ENCODE measurements at regions not wholly inside any gene's neighbourhood (a gene's known extent, or its start where the extent isn't known, plus 50 kb on each side); places are given as distances from the start of the nearest gene placed in this dataset.

DNA sequence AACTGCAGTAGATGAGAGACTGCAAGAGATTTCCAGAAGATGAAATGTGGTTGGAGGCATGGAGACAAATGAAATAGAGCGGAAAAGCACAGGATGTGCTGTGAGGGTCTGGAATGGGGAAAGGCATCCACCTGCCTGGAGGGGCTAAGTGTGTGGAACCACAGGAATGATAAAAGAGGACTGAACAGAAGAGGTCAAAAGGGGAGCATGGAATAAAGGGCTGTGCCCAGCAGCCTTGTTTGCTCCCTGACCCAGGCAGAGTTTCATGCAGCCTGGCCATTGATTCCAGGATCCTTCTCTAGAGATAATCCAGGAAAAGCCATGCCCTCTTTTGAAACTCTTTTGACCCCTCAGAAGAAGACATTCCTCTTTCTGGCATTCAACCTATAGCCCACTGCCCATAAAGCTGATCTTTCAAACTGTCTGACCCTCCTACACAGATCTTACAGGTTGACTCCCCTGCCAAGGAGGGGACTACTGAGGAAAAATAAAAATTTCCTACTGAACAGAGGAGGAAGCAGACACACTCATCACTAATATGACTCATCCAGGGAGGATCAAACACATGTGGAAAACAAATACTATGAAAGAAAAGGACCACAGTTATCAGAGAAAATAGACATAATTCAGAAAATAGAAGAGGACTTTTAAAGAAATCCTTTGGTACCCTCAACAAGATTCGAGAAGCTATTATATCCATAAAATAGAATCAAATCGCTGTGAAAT, 273.5 kb upstream of the PCSK5 start:
- TF ChIP-seq CREB1 (IDR thresholded peaks at IDR 0.05; ENCODE audit: low read depth): no peak
- TF ChIP-seq, protein P1, sequence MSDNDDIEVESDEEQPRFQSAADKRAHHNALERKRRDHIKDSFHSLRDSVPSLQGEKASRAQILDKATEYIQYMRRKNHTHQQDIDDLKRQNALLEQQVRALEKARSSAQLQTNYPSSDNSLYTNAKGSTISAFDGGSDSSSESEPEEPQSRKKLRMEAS (IDR thresholded peaks at IDR 0.05): no peak
- TF ChIP-seq, protein P2, sequence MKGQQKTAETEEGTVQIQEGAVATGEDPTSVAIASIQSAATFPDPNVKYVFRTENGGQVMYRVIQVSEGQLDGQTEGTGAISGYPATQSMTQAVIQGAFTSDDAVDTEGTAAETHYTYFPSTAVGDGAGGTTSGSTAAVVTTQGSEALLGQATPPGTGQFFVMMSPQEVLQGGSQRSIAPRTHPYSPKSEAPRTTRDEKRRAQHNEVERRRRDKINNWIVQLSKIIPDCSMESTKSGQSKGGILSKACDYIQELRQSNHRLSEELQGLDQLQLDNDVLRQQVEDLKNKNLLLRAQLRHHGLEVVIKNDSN (IDR thresholded peaks at IDR 0.05): no peak
- no peak for TF ChIP-seq TCF12 (IDR thresholded peaks at IDR 0.05; ENCODE audit: low read depth)
- TF ChIP-seq NFIC (IDR thresholded peaks at IDR 0.05): no peak
- TF ChIP-seq YY1 (IDR thresholded peaks at IDR 0.05; ENCODE audit: low read depth): no peak

DNA sequence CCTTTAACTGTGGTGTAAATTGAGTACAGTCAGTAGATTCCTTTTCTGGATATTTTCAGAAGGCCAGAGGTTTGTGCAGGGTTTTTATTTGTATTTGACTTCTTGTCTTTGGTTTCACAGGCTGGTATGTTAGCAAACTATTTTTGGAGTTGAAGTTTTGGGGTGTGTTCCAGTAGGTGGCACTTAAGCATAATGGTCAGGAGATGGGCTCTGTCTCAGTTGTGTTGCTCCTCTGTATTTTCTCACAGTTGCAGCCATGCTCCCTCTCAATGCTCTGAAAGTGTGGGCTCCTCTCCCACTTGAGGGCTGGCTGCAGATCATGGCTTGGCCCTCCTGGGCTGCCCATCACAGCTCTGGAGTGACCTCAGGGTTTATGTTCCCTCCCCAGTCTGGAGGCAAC, 267.0 kb upstream of the PCSK5 start:
- no peak for TF ChIP-seq RAD21 (IDR thresholded peaks at IDR 0.05; ENCODE audit: low read depth)
- TF ChIP-seq, protein P3, sequence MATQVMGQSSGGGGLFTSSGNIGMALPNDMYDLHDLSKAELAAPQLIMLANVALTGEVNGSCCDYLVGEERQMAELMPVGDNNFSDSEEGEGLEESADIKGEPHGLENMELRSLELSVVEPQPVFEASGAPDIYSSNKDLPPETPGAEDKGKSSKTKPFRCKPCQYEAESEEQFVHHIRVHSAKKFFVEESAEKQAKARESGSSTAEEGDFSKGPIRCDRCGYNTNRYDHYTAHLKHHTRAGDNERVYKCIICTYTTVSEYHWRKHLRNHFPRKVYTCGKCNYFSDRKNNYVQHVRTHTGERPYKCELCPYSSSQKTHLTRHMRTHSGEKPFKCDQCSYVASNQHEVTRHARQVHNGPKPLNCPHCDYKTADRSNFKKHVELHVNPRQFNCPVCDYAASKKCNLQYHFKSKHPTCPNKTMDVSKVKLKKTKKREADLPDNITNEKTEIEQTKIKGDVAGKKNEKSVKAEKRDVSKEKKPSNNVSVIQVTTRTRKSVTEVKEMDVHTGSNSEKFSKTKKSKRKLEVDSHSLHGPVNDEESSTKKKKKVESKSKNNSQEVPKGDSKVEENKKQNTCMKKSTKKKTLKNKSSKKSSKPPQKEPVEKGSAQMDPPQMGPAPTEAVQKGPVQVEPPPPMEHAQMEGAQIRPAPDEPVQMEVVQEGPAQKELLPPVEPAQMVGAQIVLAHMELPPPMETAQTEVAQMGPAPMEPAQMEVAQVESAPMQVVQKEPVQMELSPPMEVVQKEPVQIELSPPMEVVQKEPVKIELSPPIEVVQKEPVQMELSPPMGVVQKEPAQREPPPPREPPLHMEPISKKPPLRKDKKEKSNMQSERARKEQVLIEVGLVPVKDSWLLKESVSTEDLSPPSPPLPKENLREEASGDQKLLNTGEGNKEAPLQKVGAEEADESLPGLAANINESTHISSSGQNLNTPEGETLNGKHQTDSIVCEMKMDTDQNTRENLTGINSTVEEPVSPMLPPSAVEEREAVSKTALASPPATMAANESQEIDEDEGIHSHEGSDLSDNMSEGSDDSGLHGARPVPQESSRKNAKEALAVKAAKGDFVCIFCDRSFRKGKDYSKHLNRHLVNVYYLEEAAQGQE (IDR thresholded peaks at IDR 0.05; ENCODE audit: low read depth): no peak
- no peak for TF ChIP-seq TCF12 (IDR thresholded peaks at IDR 0.05; ENCODE audit: low read depth)
- no peak for TF ChIP-seq TEAD4 (IDR thresholded peaks at IDR 0.05)
- no peak for TF ChIP-seq ZBTB7A (IDR thresholded peaks at IDR 0.05; ENCODE audit: low read depth)
- no peak for TF ChIP-seq YY1 (IDR thresholded peaks at IDR 0.05; ENCODE audit: low read depth)
- TF ChIP-seq TAF1 (IDR thresholded peaks at IDR 0.05; ENCODE audit: low read depth): no peak
- no peak for TF ChIP-seq CEBPB (IDR thresholded peaks at IDR 0.05)
- TF ChIP-seq FOXM1 (IDR thresholded peaks at IDR 0.05; ENCODE audit: borderline replicate concordance, low read depth): no peak
- TF ChIP-seq, protein P2 (IDR thresholded peaks at IDR 0.05): no peak

DNA sequence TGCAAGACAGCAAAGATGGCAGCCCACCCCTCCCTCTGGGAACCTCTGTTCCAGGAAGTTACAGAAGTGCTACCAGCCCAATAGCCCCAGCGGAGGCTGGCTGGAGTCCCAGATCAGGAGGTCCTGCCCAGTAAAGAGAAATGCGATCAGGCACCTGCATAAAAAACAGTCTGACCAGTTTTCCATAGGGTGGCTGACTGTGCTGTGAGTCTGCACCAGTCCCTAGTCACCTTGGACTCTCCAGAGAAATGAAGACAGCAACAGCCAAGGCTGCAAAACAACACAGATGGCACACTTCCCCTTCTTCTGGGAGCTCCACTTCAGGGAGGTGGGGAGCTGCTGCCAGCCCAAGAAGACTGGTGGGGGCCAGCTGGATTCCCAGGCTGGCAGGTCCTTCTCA, 265.5 kb upstream of the PCSK5 start:
- TF ChIP-seq EGR1 (IDR thresholded peaks at IDR 0.05) (no peak), CREB1 (IDR thresholded peaks at IDR 0.05; ENCODE audit: low read depth) (no peak), YY1 (IDR thresholded peaks at IDR 0.05; ENCODE audit: low read depth) (no peak), TEAD4 (IDR thresholded peaks at IDR 0.05) (no peak), ZBTB7A (IDR thresholded peaks at IDR 0.05; ENCODE audit: low read depth) (no peak), NFIC (IDR thresholded peaks at IDR 0.05) (no peak), TAF1 (IDR thresholded peaks at IDR 0.05; ENCODE audit: low read depth) (no peak), TCF12 (IDR thresholded peaks at IDR 0.05; ENCODE audit: low read depth) (no peak), EP300 (IDR thresholded peaks at IDR 0.05; ENCODE audit: borderline replicate concordance) (no peak)
- TF ChIP-seq, protein P2 (IDR thresholded peaks at IDR 0.05): no peak
- TF ChIP-seq, protein P3 (IDR thresholded peaks at IDR 0.05; ENCODE audit: low read depth): no peak

DNA sequence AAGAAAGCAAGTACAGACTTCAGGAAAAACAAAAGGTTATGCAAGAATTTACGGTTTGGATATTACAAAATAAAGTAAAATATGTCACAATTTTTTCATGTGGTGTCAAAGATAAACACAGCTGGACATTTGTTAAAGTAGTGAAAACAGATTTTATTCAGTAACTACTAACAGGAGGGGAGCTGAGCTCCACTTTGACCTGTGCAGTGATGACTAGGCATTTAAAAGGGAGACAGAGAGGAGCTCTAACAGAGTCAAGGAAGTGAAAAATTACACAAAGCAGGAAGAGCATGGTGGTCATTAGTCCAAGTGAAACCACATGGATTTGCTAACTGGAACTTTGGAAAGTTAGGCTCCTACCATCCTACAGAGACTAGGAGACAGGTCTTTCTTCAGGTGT, 263.6 kb upstream of the PCSK5 start:
- TF ChIP-seq, protein P2 (IDR thresholded peaks at IDR 0.05): no peak
- TF ChIP-seq NFIC (IDR thresholded peaks at IDR 0.05) (no peak), FOXM1 (IDR thresholded peaks at IDR 0.05; ENCODE audit: borderline replicate concordance, low read depth) (no peak)

DNA sequence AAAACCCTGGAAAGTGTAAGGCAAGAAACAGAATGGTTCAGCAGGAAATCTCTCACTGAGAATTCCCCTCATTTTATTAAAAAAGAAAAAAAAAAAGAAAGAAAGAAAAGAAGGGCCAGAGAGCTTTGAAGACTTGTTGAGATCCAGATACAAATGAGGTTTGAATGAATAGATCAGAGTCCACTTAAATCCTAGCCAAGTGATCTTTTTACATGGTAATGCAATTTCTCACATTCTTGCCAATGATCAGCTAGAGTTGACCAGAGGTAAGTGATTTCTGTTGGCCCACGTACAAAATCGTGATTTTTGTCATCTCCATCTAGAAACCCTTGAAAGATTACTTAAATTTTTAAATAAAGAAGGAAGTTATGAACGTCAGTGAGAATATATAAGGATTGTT, 261.5 kb upstream of the PCSK5 start:
- TF ChIP-seq YY1 (IDR thresholded peaks at IDR 0.05; ENCODE audit: low read depth): no peak
- no peak for TF ChIP-seq CREB1 (IDR thresholded peaks at IDR 0.05; ENCODE audit: low read depth)
- TF ChIP-seq EP300 (IDR thresholded peaks at IDR 0.05; ENCODE audit: borderline replicate concordance): no peak
- TF ChIP-seq TCF12 (IDR thresholded peaks at IDR 0.05; ENCODE audit: low read depth): no peak
- TF ChIP-seq NFIC (IDR thresholded peaks at IDR 0.05): no peak
- TF ChIP-seq, protein P3 (IDR thresholded peaks at IDR 0.05; ENCODE audit: low read depth): no peak
- TF ChIP-seq ZBTB7A (IDR thresholded peaks at IDR 0.05; ENCODE audit: low read depth): no peak
- TF ChIP-seq RAD21 (IDR thresholded peaks at IDR 0.05; ENCODE audit: low read depth): no peak
- no peak for TF ChIP-seq FOXM1 (IDR thresholded peaks at IDR 0.05; ENCODE audit: borderline replicate concordance, low read depth)
- no peak for TF ChIP-seq EGR1 (IDR thresholded peaks at IDR 0.05)
- TF ChIP-seq, protein P2 (IDR thresholded peaks at IDR 0.05): no peak
- TF ChIP-seq CEBPB (IDR thresholded peaks at IDR 0.05): no peak
- TF ChIP-seq TAF1 (IDR thresholded peaks at IDR 0.05; ENCODE audit: low read depth): no peak
- TF ChIP-seq, protein P1 (IDR thresholded peaks at IDR 0.05): no peak
- no peak for TF ChIP-seq TEAD4 (IDR thresholded peaks at IDR 0.05)

All from Ishikawa (cell line).